D721Med (cell line): ENCODE measurements at regions not wholly inside any gene's neighbourhood (a gene's known extent, or its start where the extent isn't known, plus 50 kb on each side); places are given as distances from the start of the nearest gene placed in this dataset.

Source experiments
- DNase-seq: peaks from one replicate; pipeline ENCODE4 v3.0.0; 2011; ENCODE audit warnings: low spot score; ENCODE audit not compliant: insufficient read length
- FAIRE-seq: peaks from 2 replicates; lab custom pipeline; 2011; peaks lifted over from hg19 to GRCh38; lab: Jason Lieb, UNC
- CTCF ChIP-seq: IDR thresholded peaks from 2 replicates; pipeline ENCODE4 v1.5.1; 2012; ENCODE audit warnings: mild to moderate bottlenecking, control low read depth; ENCODE audit not compliant: insufficient read depth; ENCODE audit errors: missing control alignments

DNA sequence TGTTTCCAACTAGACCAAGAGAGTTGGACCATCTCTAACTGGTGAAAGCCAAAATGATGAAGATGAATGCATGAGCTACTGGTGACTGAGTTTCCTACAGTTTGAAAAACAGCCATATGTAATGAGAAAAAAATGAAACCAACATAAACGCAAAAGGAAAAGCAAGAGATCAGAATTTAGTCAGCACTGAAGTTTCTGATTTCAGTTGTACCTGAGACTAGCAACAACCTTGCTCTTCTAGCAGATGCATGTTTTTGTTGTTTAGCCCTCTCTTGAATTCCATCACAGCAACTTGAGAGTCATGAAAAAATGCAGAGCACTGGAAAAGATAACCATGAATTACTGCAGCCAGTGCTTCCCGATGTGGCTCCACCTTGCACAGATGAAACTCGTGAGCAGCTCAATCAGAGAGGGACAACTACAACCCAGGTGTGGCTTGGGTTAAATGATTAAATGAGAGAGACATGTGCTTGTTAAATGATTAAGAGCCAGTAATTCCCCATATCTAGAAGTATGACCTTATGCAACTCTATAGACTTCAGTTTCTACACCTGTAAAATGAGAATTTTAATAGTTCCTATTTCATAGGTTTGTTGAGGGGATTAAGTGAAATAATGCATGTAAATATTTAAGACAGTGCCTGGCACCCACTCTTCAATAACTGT, 104.8 kb downstream of the ELOVL4 start:
- no peak for TF ChIP-seq CTCF
- no peak for FAIRE-seq
- no peak for DNase-seq

DNA sequence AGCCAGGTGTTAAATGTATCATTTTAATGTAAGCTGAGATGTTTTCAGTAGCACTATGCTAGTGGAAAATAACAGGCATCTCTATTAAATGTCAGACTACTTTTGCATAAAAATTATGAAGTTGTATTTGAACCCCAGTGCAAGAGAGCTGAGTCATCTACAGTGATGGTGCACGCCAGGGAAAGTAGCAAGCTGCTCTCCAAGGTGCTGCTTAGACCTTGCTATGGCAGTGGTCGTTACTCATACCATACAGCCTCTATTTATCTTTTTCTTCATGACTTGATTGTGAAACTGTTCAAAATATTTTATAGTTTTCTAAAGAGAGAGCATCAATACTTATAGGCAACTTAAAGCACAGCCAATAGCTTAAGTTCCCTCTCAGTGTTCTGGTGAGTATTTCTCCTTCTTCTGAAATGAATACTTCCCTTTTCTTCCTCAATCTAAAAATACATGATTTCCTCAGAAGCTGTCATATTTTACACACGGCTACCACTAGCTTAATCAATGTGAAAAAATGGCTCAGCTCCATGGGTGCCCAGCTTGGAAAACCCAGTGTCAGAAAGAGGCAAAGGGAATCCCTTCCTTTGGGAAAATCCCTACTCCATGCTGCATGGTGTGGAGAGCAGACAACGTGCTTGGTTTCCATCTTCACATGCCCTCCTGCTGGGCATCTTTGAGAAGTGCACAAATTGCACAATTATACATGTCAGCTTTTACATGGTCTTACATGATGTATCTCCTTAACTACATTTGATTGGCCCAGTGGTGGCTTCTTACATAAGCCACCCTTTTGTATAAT, 105.6 kb downstream of the ELOVL4 start:
- no peak for FAIRE-seq
- no peak for TF ChIP-seq CTCF
- no peak for DNase-seq

DNA sequence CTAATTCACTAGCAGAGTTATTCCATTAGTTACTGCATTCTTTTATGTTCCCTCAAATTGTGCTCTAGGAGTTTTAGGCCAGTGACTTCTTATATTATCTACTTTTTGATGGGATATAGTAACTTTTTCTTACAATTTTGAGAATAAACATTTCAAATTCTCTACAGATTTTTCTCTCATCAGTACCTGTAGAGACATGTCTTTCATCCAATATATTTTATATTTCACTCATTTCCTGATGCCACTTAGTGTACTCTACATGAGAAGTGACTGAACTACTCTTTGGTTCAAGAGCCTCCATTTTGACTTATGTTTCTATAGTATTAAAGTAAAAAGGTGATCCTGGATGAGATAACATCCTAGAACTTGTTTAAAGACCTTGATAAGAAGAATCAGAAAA, 108.5 kb downstream of the ELOVL4 start:
- FAIRE-seq (no peak), DNase-seq (no peak)
- TF ChIP-seq CTCF: no peak

DNA sequence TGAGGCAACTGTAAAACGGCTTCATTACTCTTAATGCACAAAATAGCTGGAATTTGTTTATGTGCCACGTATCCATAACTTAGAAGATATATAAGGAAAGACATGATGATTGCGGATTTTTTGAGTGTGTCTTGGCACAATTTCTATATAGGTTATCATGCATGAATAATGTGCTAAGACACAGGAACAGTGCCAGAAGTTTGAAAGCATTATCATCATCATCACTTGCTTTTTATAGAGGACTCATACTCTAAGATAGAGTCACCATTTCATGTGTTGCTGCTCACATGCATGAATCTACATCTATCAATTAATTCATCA, 113.4 kb downstream of the ELOVL4 start:
- FAIRE-seq: no peak

GRCh38 chr6:79833264-79833963, 113.9 kb downstream of the ELOVL4 start:
- no peak for FAIRE-seq
- no peak for TF ChIP-seq CTCF

More for the DNA sequence above, 113.4 kb downstream of the ELOVL4 start:
- DNase-seq: no peak
- TF ChIP-seq CTCF: no peak

DNA sequence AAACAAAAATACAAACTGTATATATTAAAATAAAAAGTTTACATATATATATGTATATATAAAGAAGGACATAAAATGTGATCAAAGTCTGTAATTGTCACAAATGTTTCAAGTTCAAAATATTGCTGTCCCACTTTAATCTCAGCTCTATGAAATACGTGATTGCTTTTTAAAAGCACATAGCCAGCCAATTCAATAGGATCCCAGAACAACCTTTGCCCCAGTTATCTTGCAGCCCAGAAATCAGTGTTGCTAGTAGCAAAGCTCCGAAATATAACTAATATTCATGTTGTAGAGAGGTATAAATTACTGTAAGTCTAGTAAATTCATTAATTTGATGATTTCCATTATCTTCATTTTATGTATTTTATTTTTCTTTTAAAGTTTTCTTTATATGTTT, 114.6 kb downstream of the ELOVL4 start:
- no peak for FAIRE-seq
- no peak for TF ChIP-seq CTCF
- no peak for DNase-seq

More at GRCh38 chr6:79833264-79833963, 113.9 kb downstream of the ELOVL4 start:
- DNase-seq: no peak

- FAIRE-seq (no peak), DNase-seq (no peak)
- TF ChIP-seq CTCF: no peak
These were observed 123.2 kb downstream of the ELOVL4 start for GRCh38 chr6:79824202-79824601.
